GM12873 (cell line): ENCODE measurements at regions not wholly inside any gene's neighbourhood (a gene's known extent, or its start where the extent isn't known, plus 50 kb on each side); places are given as distances from the start of the nearest gene placed in this dataset.
A peak's percentile ranks its signal among the peaks of the same experiment; 100 is the strongest.

Experiments used
- CTCF ChIP-seq: IDR thresholded peaks from 2 replicates; pipeline ENCODE4 v1.5.1; 2012; ENCODE audit warnings: low read depth, mild to moderate bottlenecking, moderate library complexity, low read length, control low read depth; ENCODE audit not compliant: insufficient read depth; ENCODE audit errors: missing control alignments

GRCh38 chr1:230543085-230543484 is 99.2 kb upstream of the COG2 start:
- TF ChIP-seq CTCF: no peak

GRCh38 chr1:230542681-230543080 is 99.6 kb upstream of the COG2 start:
- TF ChIP-seq CTCF: no peak

GRCh38 chr1:230542054-230542453 is 100.2 kb upstream of the COG2 start:
- no peak for TF ChIP-seq CTCF

DNA sequence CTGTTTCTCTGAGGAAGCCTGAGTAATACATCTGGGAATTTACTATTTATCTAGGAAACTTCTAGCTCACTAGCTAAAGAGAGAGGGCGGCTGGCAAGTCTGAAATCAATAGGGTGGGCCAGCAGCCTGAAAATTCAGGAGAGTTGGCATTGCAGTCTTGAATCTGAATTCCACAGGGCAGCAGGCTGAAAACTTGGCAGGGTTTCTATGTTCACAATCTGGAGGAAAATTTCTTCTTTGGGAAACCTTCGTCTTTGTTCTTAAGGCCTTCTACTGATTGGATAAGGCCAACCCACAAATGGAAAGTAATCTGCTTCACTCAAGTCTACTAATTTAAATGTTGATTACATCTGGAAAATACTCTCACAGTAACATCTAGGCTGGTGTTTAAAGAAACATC is 101.0 kb upstream of the COG2 start:
- TF ChIP-seq CTCF: no peak

GRCh38 chr1:230540421-230541155 is 101.7 kb upstream of the COG2 start:
- TF ChIP-seq CTCF: no peak

GRCh38 chr1:230537456-230537855 is 104.8 kb upstream of the COG2 start:
- TF ChIP-seq CTCF: peak; percentile 23

DNA sequence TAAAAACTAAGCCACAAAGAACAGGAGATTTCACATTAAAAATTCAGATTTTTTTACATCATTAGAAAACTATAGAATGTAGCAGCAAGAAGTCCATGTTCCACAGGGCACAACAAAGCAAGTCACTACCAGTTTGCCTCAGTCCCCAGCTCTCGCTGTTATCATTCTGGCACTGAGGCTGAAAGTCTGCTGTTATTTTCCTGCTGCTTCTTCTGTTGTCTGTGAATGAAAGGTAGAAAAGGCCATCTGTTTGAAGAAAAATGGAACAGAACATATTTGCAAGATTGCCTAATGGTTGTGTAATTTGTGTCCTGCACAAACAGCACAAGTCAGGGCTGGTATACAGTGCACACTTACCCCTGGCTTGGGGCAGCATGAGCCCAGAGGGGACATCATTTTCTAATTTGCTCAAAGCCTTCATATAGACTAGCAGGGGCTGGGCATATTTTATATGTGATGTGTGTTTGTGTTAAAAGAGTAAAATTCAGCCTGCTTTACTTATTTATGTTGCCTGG is 105.6 kb upstream of the COG2 start:
- no peak for TF ChIP-seq CTCF
